ENCODE measurements at regions not wholly inside any gene's neighbourhood (a gene's known extent, or its start where the extent isn't known, plus 50 kb on each side); places are given as distances from the start of the nearest gene placed in this dataset.

DNA sequence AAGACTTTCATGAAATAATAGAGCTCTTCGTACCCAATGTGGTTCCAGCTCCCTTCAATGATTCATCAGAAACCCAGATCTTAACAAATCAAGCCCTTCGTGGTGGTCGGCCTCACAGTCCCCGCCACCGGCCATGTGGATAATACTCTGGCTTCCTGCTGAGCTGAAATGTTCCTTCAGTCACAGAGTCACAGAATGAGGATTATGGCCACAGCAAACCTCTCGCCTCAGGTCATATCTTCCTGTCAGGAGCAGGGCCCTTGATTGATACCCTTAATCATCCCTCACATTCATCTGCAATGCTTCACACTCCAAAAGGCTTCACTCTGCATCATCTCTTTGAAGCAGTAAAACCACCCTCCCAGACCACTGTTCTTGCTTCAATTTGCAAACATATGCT lies 452.6 kb downstream of the OCA2 start:
- TF ChIP-seq, protein P1, sequence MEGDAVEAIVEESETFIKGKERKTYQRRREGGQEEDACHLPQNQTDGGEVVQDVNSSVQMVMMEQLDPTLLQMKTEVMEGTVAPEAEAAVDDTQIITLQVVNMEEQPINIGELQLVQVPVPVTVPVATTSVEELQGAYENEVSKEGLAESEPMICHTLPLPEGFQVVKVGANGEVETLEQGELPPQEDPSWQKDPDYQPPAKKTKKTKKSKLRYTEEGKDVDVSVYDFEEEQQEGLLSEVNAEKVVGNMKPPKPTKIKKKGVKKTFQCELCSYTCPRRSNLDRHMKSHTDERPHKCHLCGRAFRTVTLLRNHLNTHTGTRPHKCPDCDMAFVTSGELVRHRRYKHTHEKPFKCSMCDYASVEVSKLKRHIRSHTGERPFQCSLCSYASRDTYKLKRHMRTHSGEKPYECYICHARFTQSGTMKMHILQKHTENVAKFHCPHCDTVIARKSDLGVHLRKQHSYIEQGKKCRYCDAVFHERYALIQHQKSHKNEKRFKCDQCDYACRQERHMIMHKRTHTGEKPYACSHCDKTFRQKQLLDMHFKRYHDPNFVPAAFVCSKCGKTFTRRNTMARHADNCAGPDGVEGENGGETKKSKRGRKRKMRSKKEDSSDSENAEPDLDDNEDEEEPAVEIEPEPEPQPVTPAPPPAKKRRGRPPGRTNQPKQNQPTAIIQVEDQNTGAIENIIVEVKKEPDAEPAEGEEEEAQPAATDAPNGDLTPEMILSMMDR (IDR thresholded peaks at IDR 0.05) = no peak
- no peak for TF ChIP-seq POLR2A (IDR thresholded peaks at IDR 0.05)

Data from esophagus squamous epithelium (tissue), 4 donors.